ENCODE measurements at regions not wholly inside any gene's neighbourhood (a gene's known extent, or its start where the extent isn't known, plus 50 kb on each side); places are given as distances from the start of the nearest gene placed in this dataset.

- no peak for DNase-seq
These were observed 342.5 kb downstream of the RPS24 start for GRCh38 chr10:78375854-78376785.

- DNase-seq = no peak
These were observed 343.7 kb downstream of the RPS24 start for GRCh38 chr10:78377356-78377755.

- no peak for DNase-seq
These were observed 344.5 kb downstream of the RPS24 start for GRCh38 chr10:78378192-78378591.

- no peak for DNase-seq
These were observed 347.4 kb downstream of the RPS24 start for GRCh38 chr10:78381107-78381506.

GRCh38 chr10:78382047-78382446 lies 348.4 kb downstream of the RPS24 start:
- no peak for DNase-seq

- DNase-seq = no peak
These were observed 349.1 kb downstream of the RPS24 start for GRCh38 chr10:78382772-78383171.

GRCh38 chr10:78383378-78384048 lies 349.9 kb downstream of the RPS24 start:
- DNase-seq = no peak

GRCh38 chr10:78384049-78384431 lies 350.4 kb downstream of the RPS24 start:
- DNase-seq = no peak

GRCh38 chr10:78385599-78385998 lies 351.9 kb downstream of the RPS24 start:
- no peak for DNase-seq

- DNase-seq = no peak
These were observed 352.8 kb downstream of the RPS24 start for GRCh38 chr10:78386509-78386908.

GRCh38 chr10:78388331-78389050 lies 354.8 kb downstream of the RPS24 start:
- DNase-seq = no peak

- no peak for DNase-seq
These were observed 355.8 kb downstream of the RPS24 start for GRCh38 chr10:78389419-78389818.

- no peak for DNase-seq
These were observed 356.4 kb downstream of the RPS24 start for GRCh38 chr10:78390051-78390450.

- DNase-seq = no peak
These were observed 357.2 kb downstream of the RPS24 start for GRCh38 chr10:78390817-78391216.

GRCh38 chr10:78391585-78391984 lies 357.9 kb downstream of the RPS24 start:
- DNase-seq = no peak

GRCh38 chr10:78392197-78392596 lies 358.5 kb downstream of the RPS24 start:
- no peak for DNase-seq

- no peak for DNase-seq
These were observed 359.4 kb downstream of the RPS24 start for GRCh38 chr10:78393094-78393493.

- DNase-seq = no peak
These were observed 360.4 kb downstream of the RPS24 start for GRCh38 chr10:78394047-78394446.

- no peak for DNase-seq
These were observed 361.5 kb downstream of the RPS24 start for GRCh38 chr10:78395162-78395561.

- DNase-seq = no peak
These were observed 363.1 kb downstream of the RPS24 start for GRCh38 chr10:78396754-78397153.

GRCh38 chr10:78397786-78398185 lies 364.1 kb downstream of the RPS24 start:
- no peak for DNase-seq

GRCh38 chr10:78398382-78398781 lies 364.7 kb downstream of the RPS24 start:
- DNase-seq = no peak

- DNase-seq = no peak
These were observed 368.1 kb downstream of the RPS24 start for GRCh38 chr10:78401624-78402367.

Data from activated naive CD4-positive, alpha-beta T cell treated with anti-CD3 and anti-CD28 coated beads, Interleukin-2, amount 50 U/mL, for 16 hours (primary cell).